ENCODE measurements at regions not wholly inside any gene's neighbourhood (a gene's known extent, or its start where the extent isn't known, plus 50 kb on each side); places are given as distances from the start of the nearest gene placed in this dataset.

DNA sequence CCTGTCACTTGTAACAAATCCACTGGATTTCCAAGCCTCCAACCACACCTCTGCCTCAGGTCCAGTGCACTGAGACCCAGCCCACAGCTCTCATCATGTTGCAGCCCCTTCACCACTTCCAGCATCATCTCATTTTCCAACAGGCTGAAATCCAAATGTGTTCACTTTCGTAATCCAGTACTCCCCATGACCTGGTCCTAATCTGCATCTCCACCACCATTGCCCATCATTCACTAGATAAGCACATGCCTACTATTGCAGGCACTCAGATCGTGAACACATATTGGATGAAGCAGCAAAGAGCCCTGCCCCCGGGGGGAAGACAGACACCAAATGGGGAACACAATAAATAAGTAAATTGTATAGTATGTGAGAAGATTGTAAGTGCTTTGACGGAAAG lies 76.1 kb upstream of the INSIG1 start:
- TF ChIP-seq POLR2A (IDR thresholded peaks at IDR 0.05; ENCODE audit: low read length) (no peak), GATA1 (IDR thresholded peaks at IDR 0.05; ENCODE audit: low read depth, low read length) (no peak)

Measured in erythroblast (primary cell).